ENCODE measurements at regions not wholly inside any gene's neighbourhood (a gene's known extent, or its start where the extent isn't known, plus 50 kb on each side); places are given as distances from the start of the nearest gene placed in this dataset.

DNA sequence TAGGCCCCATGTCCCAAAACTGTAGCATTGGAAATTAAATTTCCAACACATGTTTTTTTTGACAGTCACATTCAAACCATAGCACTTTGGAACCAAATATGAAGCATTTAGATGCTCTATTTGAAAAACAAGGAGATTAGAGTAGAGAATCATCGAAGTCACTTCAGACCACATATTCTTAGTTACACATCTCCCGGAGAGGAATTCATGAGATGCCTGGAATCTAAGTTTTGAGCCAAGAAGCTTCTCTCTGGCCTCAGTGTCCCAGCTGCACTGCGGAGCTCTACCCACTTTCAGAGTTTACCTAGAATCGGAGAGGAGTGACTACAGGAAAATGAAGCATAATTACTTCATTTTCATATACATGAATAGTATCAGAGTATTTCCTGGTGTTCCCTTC is 385.9 kb downstream of the TNS1 start:
- TF ChIP-seq EZH2 (IDR thresholded peaks at IDR 0.05; ENCODE audit: borderline replicate concordance, low read depth, low read length, poor library complexity, severe bottlenecking): no peak
- TF ChIP-seq, protein P1, sequence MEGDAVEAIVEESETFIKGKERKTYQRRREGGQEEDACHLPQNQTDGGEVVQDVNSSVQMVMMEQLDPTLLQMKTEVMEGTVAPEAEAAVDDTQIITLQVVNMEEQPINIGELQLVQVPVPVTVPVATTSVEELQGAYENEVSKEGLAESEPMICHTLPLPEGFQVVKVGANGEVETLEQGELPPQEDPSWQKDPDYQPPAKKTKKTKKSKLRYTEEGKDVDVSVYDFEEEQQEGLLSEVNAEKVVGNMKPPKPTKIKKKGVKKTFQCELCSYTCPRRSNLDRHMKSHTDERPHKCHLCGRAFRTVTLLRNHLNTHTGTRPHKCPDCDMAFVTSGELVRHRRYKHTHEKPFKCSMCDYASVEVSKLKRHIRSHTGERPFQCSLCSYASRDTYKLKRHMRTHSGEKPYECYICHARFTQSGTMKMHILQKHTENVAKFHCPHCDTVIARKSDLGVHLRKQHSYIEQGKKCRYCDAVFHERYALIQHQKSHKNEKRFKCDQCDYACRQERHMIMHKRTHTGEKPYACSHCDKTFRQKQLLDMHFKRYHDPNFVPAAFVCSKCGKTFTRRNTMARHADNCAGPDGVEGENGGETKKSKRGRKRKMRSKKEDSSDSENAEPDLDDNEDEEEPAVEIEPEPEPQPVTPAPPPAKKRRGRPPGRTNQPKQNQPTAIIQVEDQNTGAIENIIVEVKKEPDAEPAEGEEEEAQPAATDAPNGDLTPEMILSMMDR (conservative IDR thresholded peaks at IDR 0.05; ENCODE audit: low read depth, low read length): no peak
